SK-N-SH (cell line): ENCODE measurements at regions not wholly inside any gene's neighbourhood (a gene's known extent, or its start where the extent isn't known, plus 50 kb on each side); places are given as distances from the start of the nearest gene placed in this dataset.

Source experiments
- CTCF ChIP-seq: fragments of 200-600 bp; sonication (generic); IDR thresholded peaks from 2 replicates; pipeline ENCODE4 v1.6.1; 2017; ENCODE audit warnings: antibody characterized with exemption, mild to moderate bottlenecking, moderate library complexity
- FOSL2 ChIP-seq: IDR thresholded peaks from 2 replicates; pipeline ENCODE4 v1.4.0; 2012; ENCODE audit warnings: low read depth, mild to moderate bottlenecking, moderate library complexity, borderline replicate concordance
- GABPA ChIP-seq: IDR thresholded peaks from 2 replicates; pipeline ENCODE4 v1.4.0; 2012; ENCODE audit warnings: low read depth, mild to moderate bottlenecking
- JUND ChIP-seq: IDR thresholded peaks from 2 replicates; pipeline ENCODE4 v1.4.0; 2012
- POLR2AphosphoS5 ChIP-seq: IDR thresholded peaks from 2 replicates; pipeline ENCODE4 v1.6.1; 2012; ENCODE audit warnings: low read depth, low read length
- RFX5 ChIP-seq: IDR thresholded peaks from 2 replicates; pipeline ENCODE4 v1.6.1; 2012; ENCODE audit warnings: mild to moderate bottlenecking, improper control_type of control experiment, low read length
- TCF12 ChIP-seq: IDR thresholded peaks from 2 replicates; pipeline ENCODE4 v1.4.0; 2012
- USF1 ChIP-seq: IDR thresholded peaks from 2 replicates; pipeline ENCODE4 v1.4.0; 2012; ENCODE audit warnings: low read depth, borderline replicate concordance

DNA sequence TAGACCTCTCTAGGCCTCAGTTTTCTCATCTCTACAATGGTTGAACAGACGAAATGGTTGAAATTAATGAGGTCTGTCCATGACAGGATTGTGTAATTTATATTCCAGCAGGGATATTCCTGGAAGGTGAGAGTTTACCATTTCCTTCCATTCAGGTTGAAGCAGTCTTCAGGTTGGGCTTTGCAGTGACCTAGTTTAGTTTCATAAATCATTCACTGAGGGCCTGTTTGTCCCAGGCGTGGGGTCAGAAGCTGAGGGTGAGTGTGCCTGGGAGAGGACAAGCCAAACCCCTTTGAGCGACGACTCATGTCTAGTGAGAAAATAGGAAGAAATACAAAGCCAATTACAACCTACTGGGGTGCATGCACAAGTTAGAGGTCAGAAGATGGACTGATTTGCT, 57.2 kb upstream of the CACNA2D3 start:
- TF ChIP-seq CTCF: no peak
- TF ChIP-seq FOSL2: no peak
- no peak for TF ChIP-seq POLR2AphosphoS5
- TF ChIP-seq USF1: no peak
- TF ChIP-seq RFX5: no peak
- TF ChIP-seq JUND: no peak
- no peak for TF ChIP-seq TCF12
- TF ChIP-seq GABPA: no peak
